Kidney epithelial cell (primary cell): ENCODE measurements at regions not wholly inside any gene's neighbourhood (a gene's known extent, or its start where the extent isn't known, plus 50 kb on each side); places are given as distances from the start of the nearest gene placed in this dataset.
A peak's percentile ranks its signal among the peaks of the same experiment; 100 is the strongest.

Experiments
- DNase-seq: peaks from one replicate; pipeline ENCODE4 v3.0.0-alpha.2; 2010; ENCODE audit warnings: low read depth
- H3K27me3 ChIP-seq: 2 replicates; pipeline ENCODE4 v1.6.0; 2011; ENCODE audit warnings: low read length; ENCODE audit not compliant: control insufficient read depth, insufficient read depth
- H3K36me3 ChIP-seq: 2 replicates; pipeline ENCODE4 v1.5.1; 2011; ENCODE audit warnings: low read length; ENCODE audit not compliant: control insufficient read depth, insufficient read depth
- H3K4me3 ChIP-seq: 2 replicates; pipeline ENCODE4 v1.5.1; 2011; ENCODE audit warnings: low read depth, mild to moderate bottlenecking, control low read depth, low read length
- CTCF ChIP-seq: IDR thresholded peaks from 2 replicates; pipeline ENCODE4 v1.5.1; 2011; ENCODE audit warnings: mild to moderate bottlenecking, moderate library complexity, low read length, control low read depth, inconsistent platforms; ENCODE audit not compliant: insufficient read depth, poor library complexity, severe bottlenecking

GRCh38 chr11:27234043-27234668, 128.9 kb downstream of the CCDC34 start:
- Histone ChIP-seq H3K4me3 (no peak overlapping the region), H3K36me3 (no peaks in the 10 kb centered on the region), H3K27me3 (no peaks in the 10 kb centered on the region)
- peak; percentile 91 for DNase-seq
- peak; percentile 10 for TF ChIP-seq CTCF

GRCh38 chr11:27233654-27234042, 129.4 kb downstream of the CCDC34 start:
- no peak overlapping the region for H3K4me3 ChIP-seq
- no peak for TF ChIP-seq CTCF
- DNase-seq: no peak

GRCh38 chr11:27231530-27231929, 131.5 kb downstream of the CCDC34 start:
- Histone ChIP-seq H3K27me3 (no peaks in the 10 kb centered on the region), H3K4me3 (no peak overlapping the region), H3K36me3 (no peaks in the 10 kb centered on the region)
- no peak for TF ChIP-seq CTCF
- DNase-seq: no peak

More at GRCh38 chr11:27233654-27234042, 129.4 kb downstream of the CCDC34 start:
- no peaks in the 10 kb centered on the region for H3K27me3 ChIP-seq
- no peaks in the 10 kb centered on the region for H3K36me3 ChIP-seq

GRCh38 chr11:27230192-27230572, 132.8 kb downstream of the CCDC34 start:
- DNase-seq: no peak
- TF ChIP-seq CTCF: no peak

GRCh38 chr11:27229511-27230191, 133.4 kb downstream of the CCDC34 start:
- no peak for DNase-seq
- Histone ChIP-seq H3K36me3 (no peaks in the 10 kb centered on the region), H3K27me3 (no peaks in the 10 kb centered on the region), H3K4me3 (no peak overlapping the region)
- TF ChIP-seq CTCF: no peak

More at GRCh38 chr11:27230192-27230572, 132.8 kb downstream of the CCDC34 start:
- Histone ChIP-seq H3K4me3 (no peak overlapping the region), H3K27me3 (no peaks in the 10 kb centered on the region), H3K36me3 (no peaks in the 10 kb centered on the region)
